Right cardiac atrium (tissue), 5 donors: ENCODE measurements at regions not wholly inside any gene's neighbourhood (a gene's known extent, or its start where the extent isn't known, plus 50 kb on each side); places are given as distances from the start of the nearest gene placed in this dataset.
"Not testable (repeated sequence)": the region's sequence is repeated elsewhere in the genome, so short reads cannot be mapped to it uniquely, and the experiment has no call there.

Experiments used
- ATAC-seq, 2 donors: fragments of 200-7000 bp; cut with Tn5 transposase; one replicate each; pipeline versions ENCODE4 v1.8.0 to v1.9.1; 2020; ENCODE audit warnings: moderate library complexity in 2 of 2, mild to moderate bottlenecking in 1 of 2
- DNase-seq, 3 donors: peaks; one replicate each; pipeline ENCODE4 v3.0.0-alpha.2; 2020
- H3K27ac ChIP-seq: one replicate; pipeline ENCODE4 v1.5.1; 2013; ENCODE audit warnings: mild to moderate bottlenecking, low read length, control low read depth, moderate library complexity
- H3K27me3 ChIP-seq: one replicate; pipeline ENCODE4 v1.6.1; 2013; ENCODE audit not compliant: control insufficient read depth, insufficient read depth
- H3K4me1 ChIP-seq: one replicate; pipeline ENCODE4 v1.6.1; 2013; ENCODE audit warnings: low read length; ENCODE audit not compliant: control insufficient read depth, insufficient read depth
- H3K4me3 ChIP-seq: one replicate; pipeline ENCODE4 v1.5.1; 2013; ENCODE audit warnings: low read length, control low read depth
- H3K9me3 ChIP-seq: one replicate; pipeline ENCODE4 v1.6.1; 2013; ENCODE audit warnings: low read length; ENCODE audit not compliant: control insufficient read depth
- WGBS: extraction: QIAGEN DNeasy Blood & Tissue Kit; methylation state at CpG from one replicate; pipeline ENCODE4 v1.1.7; 2013; 5-methylcytosine and 5-hydroxymethylcytosine counted together
- intact Hi-C, 4 donors: fragments of 100-400 bp; cut with DNase I; formaldehyde crosslinking; loops; one replicate each; pipeline versions ENCODE4 v1.11.0 to v1.14.0; 2022 to 2023
- donor health status: healthy with polysubstance abuse.
- donor health status: DM: no; HTN: yes; CAD: no.
- donor health status: DM: no; HTN: no; CAD: no.
- donor health status: DM: no; HTN: yes; CAD: no; lungs with severe emphysema.
- donor health status: DM: yes; HTN: yes; CAD: no.

- intact Hi-C loops = no loop called here
- Histone ChIP-seq H3K9me3 (no peaks in the 10 kb centered on the region), H3K4me3 (no peak overlapping the region), H3K4me1 (no peaks in the 10 kb centered on the region), H3K27me3 (no peaks in the 10 kb centered on the region), H3K27ac (no peak overlapping the region)
- ATAC-seq = no peak
- no peak for DNase-seq
These were observed 136.5 kb upstream of the HNRNPU start for GRCh38 chr1:245000872-245001188.

GRCh38 chr1:244999644-245000043 lies 135.3 kb upstream of the HNRNPU start:
- DNase-seq = not testable (repeated sequence)

GRCh38 chr1:244998717-244999346 lies 134.5 kb upstream of the HNRNPU start:
- ATAC-seq = no peak
- WGBS = 87% methylated on average over 1 of the region's 1 CpG
- H3K27me3 ChIP-seq = no peaks in the 10 kb centered on the region
- no peak overlapping the region for H3K4me3 ChIP-seq
- H3K4me1 ChIP-seq = no peaks in the 10 kb centered on the region
- H3K9me3 ChIP-seq = no peaks in the 10 kb centered on the region
- H3K27ac ChIP-seq = no peak overlapping the region
- intact Hi-C loops = no loop called here
- DNase-seq = no peak

More at GRCh38 chr1:244999644-245000043, 135.3 kb upstream of the HNRNPU start:
- H3K27me3 ChIP-seq, ATAC-seq, H3K27ac ChIP-seq, intact Hi-C loops, H3K4me1 ChIP-seq, H3K9me3 ChIP-seq, H3K4me3 ChIP-seq: not testable (repeated sequence)
- 94% methylated on average over 3 of the region's 3 CpGs for WGBS

GRCh38 chr1:244995602-244996400 lies 131.5 kb upstream of the HNRNPU start:
- H3K9me3 ChIP-seq = no peaks in the 10 kb centered on the region
- ATAC-seq = no peak
- no peaks in the 10 kb centered on the region for H3K27me3 ChIP-seq
- WGBS = 95% methylated on average over 11 of the region's 11 CpGs
- no peak overlapping the region for H3K4me3 ChIP-seq
- H3K4me1 ChIP-seq = no peaks in the 10 kb centered on the region
- intact Hi-C loops = no loop called here
- DNase-seq = no peak
- H3K27ac ChIP-seq = no peak overlapping the region

- DNase-seq (no peak), ATAC-seq (no peak)
- WGBS = 2% methylated on average over 1 of the region's 1 CpG
- Histone ChIP-seq H3K4me1 (no peaks in the 10 kb centered on the region), H3K9me3 (no peaks in the 10 kb centered on the region), H3K27me3 (no peaks in the 10 kb centered on the region), H3K4me3 (no peak overlapping the region), H3K27ac (no peak overlapping the region)
- intact Hi-C loops = no loop called here
These were observed 128.5 kb upstream of the HNRNPU start for GRCh38 chr1:244992833-244993232.

GRCh38 chr1:244989813-244990212 lies 125.5 kb upstream of the HNRNPU start:
- intact Hi-C loops = no loop called here
- 77% methylated on average over 7 of the region's 7 CpGs for WGBS
- Histone ChIP-seq H3K27me3 (no peaks in the 10 kb centered on the region), H3K4me1 (no peaks in the 10 kb centered on the region), H3K4me3 (no peak overlapping the region), H3K9me3 (no peaks in the 10 kb centered on the region), H3K27ac (no peak overlapping the region)
- no peak for ATAC-seq
- no peak for DNase-seq

- H3K9me3 ChIP-seq = no peaks in the 10 kb centered on the region
- H3K4me3 ChIP-seq = no peak overlapping the region
- H3K27me3 ChIP-seq = no peaks in the 10 kb centered on the region
- intact Hi-C loops = no loop called here
- no peak for DNase-seq
- no peak overlapping the region for H3K27ac ChIP-seq
- WGBS = 93% methylated on average over 2 of the region's 2 CpGs
- ATAC-seq = no peak
- no peaks in the 10 kb centered on the region for H3K4me1 ChIP-seq
These were observed 124.2 kb upstream of the HNRNPU start for GRCh38 chr1:244988521-244988920.

- Histone ChIP-seq H3K9me3 (no peaks in the 10 kb centered on the region), H3K4me3 (no peak overlapping the region), H3K4me1 (no peaks in the 10 kb centered on the region), H3K27me3 (no peaks in the 10 kb centered on the region), H3K27ac (no peak overlapping the region)
- intact Hi-C loops = no loop called here
- DNase-seq (no peak), ATAC-seq (no peak)
- 94% methylated on average over 7 of the region's 7 CpGs for WGBS
These were observed 116.3 kb upstream of the HNRNPU start for GRCh38 chr1:244980605-244981004.

- Histone ChIP-seq H3K27ac (no peak overlapping the region), H3K4me1 (no peaks in the 10 kb centered on the region), H3K9me3 (no peaks in the 10 kb centered on the region), H3K27me3 (no peaks in the 10 kb centered on the region), H3K4me3 (no peak overlapping the region)
- WGBS = 93% methylated on average over 8 of the region's 8 CpGs
- intact Hi-C loops = loop anchor here in 3 of 4 donors (5.0 to 10.0 kb wide), 4 partner anchors 70 to 320 kb away; partner anchors contain the start of genes COX20 (in 2 of the 3), DESI2 (in 1 of the 3) and HNRNPU (in 1 of the 3)
- no peak for DNase-seq
- no peak for ATAC-seq
These were observed 110.2 kb upstream of the HNRNPU start for GRCh38 chr1:244974550-244974949.

- 62% methylated on average over 2 of the region's 2 CpGs for WGBS
- ATAC-seq (no peak), DNase-seq (no peak)
- intact Hi-C loops = loop anchor here in 3 of 4 donors (5.0 to 10.0 kb wide), 4 partner anchors 71 to 319 kb away; partner anchors contain the start of genes COX20 (in 2 of the 3), DESI2 (in 1 of the 3) and HNRNPU (in 1 of the 3)
- Histone ChIP-seq H3K27me3 (no peaks in the 10 kb centered on the region), H3K4me3 (no peak overlapping the region), H3K4me1 (no peaks in the 10 kb centered on the region), H3K9me3 (no peaks in the 10 kb centered on the region), H3K27ac (no peak overlapping the region)
These were observed 109.8 kb upstream of the HNRNPU start for GRCh38 chr1:244974106-244974505.

GRCh38 chr1:244971552-244972216 lies 107.3 kb upstream of the HNRNPU start:
- DNase-seq = no peak
- Histone ChIP-seq H3K27ac (peak overlapping the region; percentile 62), H3K27me3 (no peaks in the 10 kb centered on the region), H3K4me1 (peaks cover 5% of the 10 kb centered on the region), H3K4me3 (peak overlapping the region; percentile 77), H3K9me3 (no peaks in the 10 kb centered on the region)
- intact Hi-C loops = loop anchor here in 3 of 4 donors (2.0 to 10.0 kb wide), 5 partner anchors 73 to 317 kb away; partner anchors contain the start of genes HNRNPU (in 3 of the 3), COX20 (in 2 of the 3) and DESI2 (in 1 of the 3)
- no peak for ATAC-seq
- WGBS = 25% methylated on average over 11 of the region's 11 CpGs
